ENCODE measurements at regions not wholly inside any gene's neighbourhood (a gene's known extent, or its start where the extent isn't known, plus 50 kb on each side); places are given as distances from the start of the nearest gene placed in this dataset.

- ChIA-PET CTCF (no interaction called here), POLR2A (no interaction called here)
- DNase-seq (ENCODE audit: low read depth, low spot score): no peak
- H3K4me3 ChIP-seq (ENCODE audit: low read depth, low read length): no peak overlapping the region
- TF ChIP-seq, protein P1, sequence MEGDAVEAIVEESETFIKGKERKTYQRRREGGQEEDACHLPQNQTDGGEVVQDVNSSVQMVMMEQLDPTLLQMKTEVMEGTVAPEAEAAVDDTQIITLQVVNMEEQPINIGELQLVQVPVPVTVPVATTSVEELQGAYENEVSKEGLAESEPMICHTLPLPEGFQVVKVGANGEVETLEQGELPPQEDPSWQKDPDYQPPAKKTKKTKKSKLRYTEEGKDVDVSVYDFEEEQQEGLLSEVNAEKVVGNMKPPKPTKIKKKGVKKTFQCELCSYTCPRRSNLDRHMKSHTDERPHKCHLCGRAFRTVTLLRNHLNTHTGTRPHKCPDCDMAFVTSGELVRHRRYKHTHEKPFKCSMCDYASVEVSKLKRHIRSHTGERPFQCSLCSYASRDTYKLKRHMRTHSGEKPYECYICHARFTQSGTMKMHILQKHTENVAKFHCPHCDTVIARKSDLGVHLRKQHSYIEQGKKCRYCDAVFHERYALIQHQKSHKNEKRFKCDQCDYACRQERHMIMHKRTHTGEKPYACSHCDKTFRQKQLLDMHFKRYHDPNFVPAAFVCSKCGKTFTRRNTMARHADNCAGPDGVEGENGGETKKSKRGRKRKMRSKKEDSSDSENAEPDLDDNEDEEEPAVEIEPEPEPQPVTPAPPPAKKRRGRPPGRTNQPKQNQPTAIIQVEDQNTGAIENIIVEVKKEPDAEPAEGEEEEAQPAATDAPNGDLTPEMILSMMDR (IDR thresholded peaks at IDR 0.05; ENCODE audit: insufficient read depth, low read length, missing control alignments): no peak
Measured at GRCh38 chrX:39718981-39719380, 378.8 kb downstream of the BCOR start.

DNA sequence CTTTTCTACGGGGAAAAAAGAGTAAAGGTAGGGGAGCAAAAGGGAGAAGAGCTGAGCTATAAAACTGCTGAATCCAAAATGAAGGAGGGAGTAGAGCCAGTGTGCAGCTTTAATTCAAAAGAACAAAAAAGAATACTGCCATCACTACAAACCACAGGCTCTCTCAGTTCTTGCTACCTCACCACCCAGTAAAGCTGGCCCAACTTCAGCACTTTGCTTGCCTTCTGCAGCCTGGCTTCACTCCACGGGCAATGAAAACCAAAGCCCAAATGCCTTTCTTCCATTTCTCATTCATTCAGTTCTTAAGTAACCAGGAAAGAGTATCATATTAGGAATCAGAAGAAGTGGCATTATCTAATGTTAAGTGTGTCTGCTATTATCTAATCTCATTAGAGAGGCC is 376.8 kb downstream of the BCOR start:
- POLR2A ChIA-PET: no interaction called here

GRCh38 chrX:39721566-39722279 is 376.0 kb downstream of the BCOR start:
- TF ChIP-seq, protein P1 (IDR thresholded peaks at IDR 0.05; ENCODE audit: insufficient read depth, low read length, missing control alignments): no peak
- no peak overlapping the region for H3K4me3 ChIP-seq (ENCODE audit: low read depth, low read length)
- no peak for DNase-seq (ENCODE audit: low read depth, low spot score)
- ChIA-PET CTCF (no interaction called here), POLR2A (no interaction called here)

More for the DNA sequence above, 376.8 kb downstream of the BCOR start:
- CTCF ChIA-PET: no interaction called here
- TF ChIP-seq, protein P1 (IDR thresholded peaks at IDR 0.05; ENCODE audit: insufficient read depth, low read length, missing control alignments): no peak
- no peak overlapping the region for H3K4me3 ChIP-seq (ENCODE audit: low read depth, low read length)
- DNase-seq (ENCODE audit: low read depth, low spot score): no peak

GRCh38 chrX:39724544-39724943 is 373.2 kb downstream of the BCOR start:
- TF ChIP-seq, protein P1 (IDR thresholded peaks at IDR 0.05; ENCODE audit: insufficient read depth, low read length, missing control alignments): no peak
- POLR2A ChIA-PET: no interaction called here
- CTCF ChIA-PET: no interaction called here
- no peak for DNase-seq (ENCODE audit: low read depth, low spot score)
- H3K4me3 ChIP-seq (ENCODE audit: low read depth, low read length): no peak overlapping the region

DNA sequence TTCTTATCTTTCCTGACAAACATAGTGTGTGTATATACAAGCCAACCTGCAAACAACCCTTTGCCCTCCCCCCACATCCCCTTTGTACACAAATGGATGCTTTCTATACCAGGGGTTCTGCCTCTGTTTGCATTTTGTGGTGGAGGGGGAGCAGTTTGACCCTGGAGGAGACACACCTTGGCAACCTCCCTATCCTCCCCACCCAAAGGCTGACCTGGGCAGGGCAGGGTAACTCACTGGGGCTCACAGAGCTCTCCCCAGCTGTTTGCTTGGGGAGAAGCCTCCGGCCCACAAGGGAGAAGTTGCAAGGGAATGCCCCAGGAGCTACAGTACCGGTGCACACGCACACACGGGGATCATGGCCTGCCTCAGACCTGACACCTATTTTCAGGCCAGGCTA is 372.6 kb downstream of the BCOR start:
- ChIA-PET CTCF (no interaction called here), POLR2A (no interaction called here)
- no peak overlapping the region for H3K4me3 ChIP-seq (ENCODE audit: low read depth, low read length)
- TF ChIP-seq, protein P1 (IDR thresholded peaks at IDR 0.05; ENCODE audit: insufficient read depth, low read length, missing control alignments): no peak
- DNase-seq (ENCODE audit: low read depth, low spot score): no peak

- TF ChIP-seq, protein P1 (IDR thresholded peaks at IDR 0.05; ENCODE audit: insufficient read depth, low read length, missing control alignments): no peak
- H3K4me3 ChIP-seq (ENCODE audit: low read depth, low read length): no peak overlapping the region
- DNase-seq (ENCODE audit: low read depth, low spot score): no peak
- ChIA-PET POLR2A (interaction anchor here (1.0 kb wide), 1 partner anchor 32 kb away, joined by 3 read pairs; no protein-coding TSS in a partner anchor), CTCF (interaction anchor here (0.9 to 1.3 kb wide), 2 partner anchors 25 to 483 kb away, joined by 3 read pairs; no protein-coding TSS in a partner anchor)
Measured at GRCh38 chrX:39725928-39726619, 371.7 kb downstream of the BCOR start.
